ENCODE measurements at regions not wholly inside any gene's neighbourhood (a gene's known extent, or its start where the extent isn't known, plus 50 kb on each side); places are given as distances from the start of the nearest gene placed in this dataset.

DNA sequence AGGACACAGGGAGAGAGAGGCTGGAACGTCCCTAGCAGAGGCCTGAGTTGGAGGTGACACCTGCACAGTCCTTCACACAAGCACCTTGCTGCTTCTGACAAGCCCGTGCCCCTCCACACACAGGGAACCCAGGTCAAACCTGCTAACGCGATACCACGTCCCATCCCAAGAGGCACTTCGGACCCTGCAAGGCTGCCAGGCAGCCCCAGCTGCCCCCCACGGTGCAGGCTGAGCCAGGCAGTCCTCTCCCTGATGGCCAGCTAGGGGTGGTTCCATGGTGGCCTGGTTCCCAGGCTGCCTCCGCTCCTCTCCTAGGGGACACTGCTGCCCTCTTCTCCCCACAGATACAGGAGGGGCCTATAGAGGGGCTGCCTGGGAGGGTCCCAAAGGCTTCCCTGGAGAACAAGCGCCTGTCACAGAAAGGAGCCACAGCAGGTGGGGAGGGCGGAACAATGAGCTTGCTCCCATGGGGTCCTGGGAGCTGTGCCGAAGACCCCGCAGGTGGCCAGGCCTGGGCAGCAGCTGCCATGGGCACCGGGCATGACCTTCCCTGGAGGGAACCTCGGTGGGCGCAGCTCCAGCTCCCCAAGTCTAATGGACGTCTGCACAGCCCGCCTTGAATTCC lies 434.2 kb upstream of the MYT1L start:
- no peak for DNase-seq (ENCODE audit: low read depth)

DNA sequence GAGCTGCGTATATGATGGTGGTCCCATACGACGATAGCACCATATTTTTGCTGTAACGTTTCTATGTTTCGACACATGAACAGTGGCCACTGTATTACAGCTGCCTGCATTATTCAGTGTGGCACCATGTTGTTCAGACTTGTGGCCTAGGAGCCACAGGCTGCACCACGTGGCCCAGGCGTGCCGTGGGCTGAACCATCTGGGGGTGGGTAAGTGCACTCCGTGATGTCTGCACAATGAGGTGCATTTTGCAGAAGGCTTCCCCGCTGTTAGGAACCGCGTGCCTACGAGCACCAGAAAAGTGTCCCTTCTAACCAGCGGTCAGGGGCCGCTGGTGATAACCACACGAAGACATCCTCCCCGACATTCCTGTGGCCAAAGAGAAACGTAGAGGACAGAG lies 433.7 kb upstream of the MYT1L start:
- DNase-seq (ENCODE audit: low read depth) = no peak

DNA sequence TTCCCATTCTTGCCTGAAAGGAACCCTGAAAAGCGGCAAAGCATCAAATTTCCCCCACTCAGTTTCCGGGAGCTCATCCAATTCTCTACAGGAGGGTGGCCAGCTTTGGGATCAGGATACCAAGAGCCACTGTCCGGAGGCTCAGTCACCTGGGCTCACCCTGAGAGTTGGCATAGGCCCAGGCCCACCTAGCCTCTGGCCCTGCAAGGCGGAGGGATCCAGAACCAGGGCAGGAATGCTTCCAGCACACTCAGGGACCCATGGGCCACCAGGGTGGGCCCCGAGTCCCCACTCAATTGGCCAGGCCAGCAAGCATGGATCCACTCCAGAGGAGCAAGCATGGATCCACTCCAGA lies 432.9 kb upstream of the MYT1L start:
- no peak for DNase-seq (ENCODE audit: low read depth)

- DNase-seq (ENCODE audit: low read depth) = no peak
Observed at GRCh38 chr2:2763351-2764000, 432.4 kb upstream of the MYT1L start.

DNA sequence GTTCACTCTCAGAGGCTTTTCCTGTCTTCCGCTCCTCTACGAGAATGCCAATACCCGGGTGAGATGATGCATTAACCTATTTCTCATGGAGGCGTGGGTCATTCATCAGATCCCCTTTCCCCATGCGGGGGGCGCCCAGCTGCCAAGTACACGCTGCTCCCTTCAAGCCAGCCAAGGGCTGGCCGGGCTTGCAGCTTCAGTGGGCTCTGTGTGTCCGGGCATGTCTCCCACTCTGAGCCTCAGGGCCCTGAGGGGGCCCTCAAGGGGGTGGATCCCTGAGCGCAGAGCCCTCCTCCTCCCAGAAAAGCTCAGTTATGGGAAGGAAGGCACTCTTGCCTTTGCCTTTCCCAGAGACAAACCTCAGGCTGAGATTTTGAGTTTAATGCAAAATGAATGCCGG lies 431.8 kb upstream of the MYT1L start:
- no peak for DNase-seq (ENCODE audit: low read depth)

GRCh38 chr2:2762166-2762908 lies 431.3 kb upstream of the MYT1L start:
- DNase-seq (ENCODE audit: low read depth) = no peak

DNA sequence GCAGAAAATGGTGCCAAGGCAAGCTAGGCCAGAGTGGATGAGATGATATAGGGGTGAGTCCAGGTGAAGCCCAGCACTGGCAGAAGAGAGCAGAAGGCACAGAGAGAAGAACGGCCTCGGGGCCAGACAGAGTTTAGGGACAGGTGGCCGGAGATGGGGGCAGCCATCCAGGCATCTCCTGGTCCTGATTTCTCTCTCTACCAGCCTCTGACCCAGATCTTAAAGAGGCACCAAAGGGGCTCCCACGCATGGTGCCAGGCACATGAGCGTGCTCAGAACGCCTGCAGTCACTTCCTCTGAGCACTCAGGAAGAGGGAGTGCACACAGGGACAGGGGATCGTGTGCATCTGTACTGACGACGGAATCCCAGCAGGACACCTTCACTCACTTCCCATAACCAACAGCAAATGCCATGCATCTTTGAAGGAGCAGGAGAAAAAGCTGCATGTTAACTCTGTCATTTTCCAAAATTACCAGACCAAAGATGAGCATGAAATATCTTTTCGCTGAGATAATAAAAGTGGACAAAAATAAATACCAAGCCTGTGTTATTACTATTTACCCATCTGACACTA lies 427.8 kb upstream of the MYT1L start:
- DNase-seq (ENCODE audit: low read depth) = no peak

DNA sequence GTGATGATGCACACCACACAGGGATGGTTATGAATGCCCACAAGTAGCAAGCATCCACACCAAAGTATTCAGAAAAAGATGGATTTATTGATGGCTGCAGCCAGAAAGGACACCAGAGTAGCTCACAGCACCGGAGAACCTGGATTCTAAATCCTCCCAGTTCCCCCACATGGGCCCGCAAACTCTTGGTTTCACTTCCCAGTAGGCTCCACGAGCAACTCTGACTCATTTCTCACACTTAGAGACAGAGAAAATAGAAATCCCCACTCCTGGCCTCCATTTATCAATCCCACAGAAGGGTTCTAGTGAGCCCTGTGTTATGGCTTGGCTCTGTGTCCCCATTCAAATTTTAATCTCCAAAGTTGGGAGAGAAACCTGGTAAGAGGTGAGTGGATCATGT lies 426.7 kb upstream of the MYT1L start:
- DNase-seq (ENCODE audit: low read depth) = no peak

GRCh38 chr2:2756886-2757285 lies 425.8 kb upstream of the MYT1L start:
- DNase-seq (ENCODE audit: low read depth) = no peak

DNA sequence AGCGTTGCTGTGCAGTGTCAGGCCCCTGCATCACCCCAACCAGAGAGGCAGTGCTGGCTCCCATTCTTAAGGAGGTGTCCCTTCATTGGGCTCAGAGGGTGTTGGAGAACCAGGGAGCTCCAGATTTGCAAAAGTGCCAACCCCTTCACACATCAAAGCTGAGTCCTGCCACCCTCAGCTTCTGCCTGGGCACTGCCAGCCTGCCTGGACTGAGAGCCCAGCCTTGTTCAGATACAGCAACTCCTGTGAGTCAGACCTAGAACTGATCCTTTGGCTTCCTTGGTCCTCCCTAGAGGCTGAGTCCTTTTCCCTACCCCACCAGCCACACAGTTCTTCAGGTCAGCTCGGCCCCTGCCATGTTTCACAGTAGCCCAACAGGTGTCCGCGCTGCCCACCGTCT lies 424.9 kb upstream of the MYT1L start:
- no peak for DNase-seq (ENCODE audit: low read depth)

DNA sequence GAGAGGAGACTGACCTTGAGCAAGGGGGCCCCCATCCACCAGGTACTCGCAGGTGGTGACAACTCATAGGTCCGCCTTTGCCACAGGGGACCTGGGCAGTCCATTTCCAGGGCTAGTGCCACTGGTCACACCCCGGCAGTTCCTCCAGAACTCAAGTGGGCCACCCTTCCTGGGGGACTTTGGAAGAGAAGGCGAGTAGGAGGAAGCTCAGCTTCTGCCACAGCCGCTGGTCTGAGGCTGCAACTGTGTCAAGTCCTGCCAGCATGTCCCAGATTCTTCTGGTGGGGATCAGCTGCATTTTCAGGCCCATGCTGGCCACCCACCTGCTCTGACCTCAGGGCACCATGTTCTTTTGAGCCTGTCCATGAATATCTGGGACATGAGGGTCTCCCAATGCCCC lies 423.9 kb upstream of the MYT1L start:
- no peak for DNase-seq (ENCODE audit: low read depth)

- DNase-seq (ENCODE audit: low read depth) = no peak
Observed at GRCh38 chr2:2751715-2752315, 420.7 kb upstream of the MYT1L start.

GRCh38 chr2:2750867-2751714 lies 420.0 kb upstream of the MYT1L start:
- DNase-seq (ENCODE audit: low read depth) = no peak

DNA sequence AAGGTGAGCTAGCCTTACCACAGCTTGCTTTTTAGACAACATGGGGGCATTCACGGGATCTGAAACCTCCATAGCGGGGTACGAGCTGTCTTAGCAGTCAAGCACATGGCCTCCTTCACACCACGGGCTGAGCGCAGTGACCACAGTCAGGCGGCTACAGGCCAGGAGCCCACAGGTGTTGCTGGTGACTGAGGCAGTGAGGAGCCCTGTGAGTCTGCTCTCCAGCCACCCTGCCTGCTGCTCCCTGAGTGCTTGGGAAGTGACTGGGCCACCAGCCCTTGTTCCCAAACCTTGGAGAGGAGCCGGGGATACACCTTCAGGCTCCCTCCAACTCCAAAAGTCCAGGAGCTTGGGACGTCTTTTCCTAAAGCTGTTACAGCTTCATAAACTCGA lies 418.1 kb upstream of the MYT1L start:
- no peak for DNase-seq (ENCODE audit: low read depth)

- DNase-seq (ENCODE audit: low read depth) = no peak
Observed at GRCh38 chr2:2748399-2749205, 417.5 kb upstream of the MYT1L start.

GRCh38 chr2:2747797-2748301 lies 416.8 kb upstream of the MYT1L start:
- DNase-seq (ENCODE audit: low read depth) = no peak

DNA sequence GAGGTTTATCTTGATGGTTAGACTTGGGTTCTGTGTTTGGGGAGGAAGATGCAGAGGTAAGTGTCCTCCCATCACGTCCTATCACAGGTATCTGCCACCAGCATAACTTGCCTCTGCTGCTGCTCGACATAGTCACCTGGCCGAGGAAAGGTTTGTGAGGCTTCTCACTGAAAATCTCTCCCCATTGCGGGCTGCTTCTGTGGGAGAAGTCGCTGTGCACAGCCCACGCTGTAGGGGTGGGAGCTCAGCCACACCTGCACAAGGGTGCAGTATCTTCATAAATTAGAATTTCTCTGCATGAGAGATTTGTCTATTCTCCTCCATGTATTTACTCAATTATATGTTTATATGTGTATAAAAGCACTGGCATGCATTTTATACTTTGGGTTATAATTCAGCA lies 415.7 kb upstream of the MYT1L start:
- no peak for DNase-seq (ENCODE audit: low read depth)

DNA sequence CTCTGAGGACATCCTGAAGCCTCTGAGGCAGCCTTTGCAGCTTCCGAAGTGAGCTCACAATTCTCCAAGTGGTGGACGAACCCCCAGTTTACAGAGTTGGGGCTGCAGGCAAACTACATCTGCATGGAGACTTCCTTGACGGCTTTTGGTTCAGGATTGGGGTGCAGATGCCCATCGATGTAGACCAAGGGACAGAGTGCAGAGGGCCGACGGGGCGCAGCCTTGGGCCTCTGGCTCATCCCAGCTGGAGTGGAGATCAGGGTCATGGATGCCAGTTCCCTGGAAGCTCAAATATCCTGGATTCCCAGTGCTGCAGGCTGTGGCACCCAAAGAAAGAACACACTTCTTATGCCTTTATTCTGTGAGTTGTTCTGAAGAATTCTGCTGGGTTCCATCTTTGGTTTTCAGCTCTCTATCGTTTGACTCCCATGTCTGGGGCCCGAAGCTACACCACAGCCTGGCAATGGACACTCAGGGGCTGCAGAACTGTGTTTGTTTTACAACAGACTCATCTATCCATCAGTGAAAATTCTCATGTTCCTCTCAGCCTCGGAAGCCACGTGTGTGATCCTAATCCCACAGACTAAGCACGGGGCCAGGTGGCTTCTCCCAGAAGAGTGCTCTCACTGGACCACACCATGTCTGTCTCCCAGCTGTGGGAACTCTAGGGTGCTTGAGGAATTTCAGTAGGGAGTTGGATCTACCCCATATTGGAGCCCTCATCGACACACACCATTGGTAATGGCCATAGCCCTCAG lies 414.1 kb upstream of the MYT1L start:
- DNase-seq (ENCODE audit: low read depth) = no peak

GRCh38 chr2:2744107-2744506 lies 413.0 kb upstream of the MYT1L start:
- no peak for DNase-seq (ENCODE audit: low read depth)

GRCh38 chr2:2743164-2743571 lies 412.1 kb upstream of the MYT1L start:
- no peak for DNase-seq (ENCODE audit: low read depth)

Data from GM04503 (cell line).